22Rv1 (cell line): ENCODE measurements at regions not wholly inside any gene's neighbourhood (a gene's known extent, or its start where the extent isn't known, plus 50 kb on each side); places are given as distances from the start of the nearest gene placed in this dataset.

Experiments used
- CTCF ChIP-seq: fragments of 450-650 bp; IDR thresholded peaks from 2 replicates; pipeline ENCODE4 v1.5.1; 2017; ENCODE audit warnings: mild to moderate bottlenecking
- ZFX ChIP-seq: fragments of 450-650 bp; IDR thresholded peaks from 2 replicates; pipeline ENCODE4 v1.6.1; 2017; ENCODE audit warnings: antibody characterized with exemption, borderline replicate concordance

- TF ChIP-seq CTCF, result no peak
- no peak for TF ChIP-seq ZFX
Measured at GRCh38 chr2:222133897-222134296, 164.9 kb downstream of the PAX3 start.
